ENCODE measurements at regions not wholly inside any gene's neighbourhood (a gene's known extent, or its start where the extent isn't known, plus 50 kb on each side); places are given as distances from the start of the nearest gene placed in this dataset.
A peak's percentile ranks its signal among the peaks of the same experiment; 100 is the strongest.

GRCh38 chr17:33674685-33675084 lies 381.6 kb upstream of the ASIC2 start:
- Histone ChIP-seq H3K4me2 (replicated peaks; ENCODE audit: extremely low read depth, low read length, poor library complexity, severe bottlenecking) (no peak overlapping the region), H2AFZ (ENCODE audit: insufficient read depth, low read depth, low read length, poor library complexity, severe bottlenecking) (no peak overlapping the region), H4K20me1 (ENCODE audit: insufficient read depth, low read length) (no peaks in the 10 kb centered on the region), H3K27ac (ENCODE audit: low read depth in 1 of 2, low read length in 2 of 2) (no peak overlapping the region), H3K79me2 (ENCODE audit: insufficient read depth, low read length) (no peaks in the 10 kb centered on the region), H3K4me3 (replicated peaks in 1 of 3; ENCODE audit: low read depth in 2 of 3, low read length in 3 of 3) (no peak overlapping the region), H3K4me1 (ENCODE audit: control insufficient read depth in 1 of 2, insufficient read depth in 2 of 2, low read length in 2 of 2) (no peaks in the 10 kb centered on the region), H3K36me3 (replicated peaks in 1 of 2; ENCODE audit: control insufficient read depth in 1 of 2, insufficient read depth in 2 of 2, low read length in 2 of 2) (no peaks in the 10 kb centered on the region), H3K9me3 (replicated peaks in 1 of 2; ENCODE audit: control insufficient read depth in 1 of 2, insufficient read depth in 1 of 2, low read length in 2 of 2) (no peaks in the 10 kb centered on the region), H3K27me3 (ENCODE audit: control insufficient read depth in 2 of 2, insufficient read depth in 2 of 2, low read length in 2 of 2) (no peaks in the 10 kb centered on the region), H3K9ac (ENCODE audit: insufficient read depth, low read length, poor library complexity, severe bottlenecking) (no peak overlapping the region)
- intact Hi-C loops (cut with micrococcal nuclease): no loop called here
- 22% methylated on average over 4 of the region's 8 CpGs for WGBS (ENCODE audit: insufficient coverage)
- TF ChIP-seq, protein P1, sequence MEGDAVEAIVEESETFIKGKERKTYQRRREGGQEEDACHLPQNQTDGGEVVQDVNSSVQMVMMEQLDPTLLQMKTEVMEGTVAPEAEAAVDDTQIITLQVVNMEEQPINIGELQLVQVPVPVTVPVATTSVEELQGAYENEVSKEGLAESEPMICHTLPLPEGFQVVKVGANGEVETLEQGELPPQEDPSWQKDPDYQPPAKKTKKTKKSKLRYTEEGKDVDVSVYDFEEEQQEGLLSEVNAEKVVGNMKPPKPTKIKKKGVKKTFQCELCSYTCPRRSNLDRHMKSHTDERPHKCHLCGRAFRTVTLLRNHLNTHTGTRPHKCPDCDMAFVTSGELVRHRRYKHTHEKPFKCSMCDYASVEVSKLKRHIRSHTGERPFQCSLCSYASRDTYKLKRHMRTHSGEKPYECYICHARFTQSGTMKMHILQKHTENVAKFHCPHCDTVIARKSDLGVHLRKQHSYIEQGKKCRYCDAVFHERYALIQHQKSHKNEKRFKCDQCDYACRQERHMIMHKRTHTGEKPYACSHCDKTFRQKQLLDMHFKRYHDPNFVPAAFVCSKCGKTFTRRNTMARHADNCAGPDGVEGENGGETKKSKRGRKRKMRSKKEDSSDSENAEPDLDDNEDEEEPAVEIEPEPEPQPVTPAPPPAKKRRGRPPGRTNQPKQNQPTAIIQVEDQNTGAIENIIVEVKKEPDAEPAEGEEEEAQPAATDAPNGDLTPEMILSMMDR (IDR thresholded peaks at IDR 0.05): peak; percentile 69
- peaks cover 3 to 10% (median 9%) of the 10 kb centered on the region in 3 donors for H3K27me3 Mint-ChIP-seq (ENCODE audit: low read depth in 3 of 3)
- H3K4me1 Mint-ChIP-seq: no peaks in the 10 kb centered on the region
- no peak overlapping the region for H3K27ac Mint-ChIP-seq
- no peaks in the 10 kb centered on the region for H3K9me3 Mint-ChIP-seq
- DNase-seq: peak; percentile 18 to 47 (median 18)
- H3K36me3 Mint-ChIP-seq: no peaks in the 10 kb centered on the region
- no peak overlapping the region for H3K4me3 Mint-ChIP-seq

DNA sequence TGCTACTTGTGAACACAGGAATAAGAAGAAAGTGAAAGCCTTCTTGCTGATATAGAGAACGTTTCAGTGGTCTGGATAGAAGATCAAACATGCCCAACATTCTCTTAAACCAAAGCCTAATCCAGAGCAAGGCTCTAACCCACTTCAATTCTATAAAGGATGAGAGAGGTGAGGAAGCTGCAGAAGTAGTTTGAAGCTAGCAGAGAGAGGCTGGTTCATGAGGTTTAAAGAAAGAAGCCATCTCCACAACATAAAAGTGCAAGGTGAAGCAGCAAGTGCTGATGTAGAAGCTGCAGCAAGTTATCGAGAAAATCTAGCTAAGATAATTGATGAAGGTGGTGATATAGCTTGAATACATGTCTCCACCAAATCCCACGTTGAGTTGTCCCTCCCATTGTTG lies 383.3 kb upstream of the ASIC2 start:
- Mint-ChIP-seq H3K27ac (no peak overlapping the region), H3K27me3 (ENCODE audit: low read depth in 3 of 3) (peaks cover 3 to 8% (median 7%) of the 10 kb centered on the region in 3 donors), H3K9me3 (no peaks in the 10 kb centered on the region), H3K4me1 (no peaks in the 10 kb centered on the region), H3K4me3 (no peak overlapping the region), H3K36me3 (no peaks in the 10 kb centered on the region)
- no peak for DNase-seq
- no peak overlapping the region for H2AFZ ChIP-seq (ENCODE audit: insufficient read depth, low read depth, low read length, poor library complexity, severe bottlenecking)
- H3K36me3 ChIP-seq (replicated peaks in 1 of 2; ENCODE audit: control insufficient read depth in 1 of 2, insufficient read depth in 2 of 2, low read length in 2 of 2): no peaks in the 10 kb centered on the region
- H3K27me3 ChIP-seq (ENCODE audit: control insufficient read depth in 2 of 2, insufficient read depth in 2 of 2, low read length in 2 of 2): no peaks in the 10 kb centered on the region
- no peak overlapping the region for H3K4me2 ChIP-seq (replicated peaks; ENCODE audit: extremely low read depth, low read length, poor library complexity, severe bottlenecking)
- no peaks in the 10 kb centered on the region for H3K4me1 ChIP-seq (ENCODE audit: control insufficient read depth in 1 of 2, insufficient read depth in 2 of 2, low read length in 2 of 2)
- H3K9ac ChIP-seq (ENCODE audit: insufficient read depth, low read length, poor library complexity, severe bottlenecking): no peak overlapping the region
- no peaks in the 10 kb centered on the region for H4K20me1 ChIP-seq (ENCODE audit: insufficient read depth, low read length)
- no peaks in the 10 kb centered on the region for H3K9me3 ChIP-seq (replicated peaks in 1 of 2; ENCODE audit: control insufficient read depth in 1 of 2, insufficient read depth in 1 of 2, low read length in 2 of 2)
- WGBS (ENCODE audit: insufficient coverage): 63% methylated on average over 1 of the region's 3 CpGs
- TF ChIP-seq, protein P1 (IDR thresholded peaks at IDR 0.05): no peak
- intact Hi-C loops (cut with micrococcal nuclease): no loop called here
- H3K27ac ChIP-seq (ENCODE audit: low read depth in 1 of 2, low read length in 2 of 2): no peak overlapping the region
- no peaks in the 10 kb centered on the region for H3K79me2 ChIP-seq (ENCODE audit: insufficient read depth, low read length)
- no peak overlapping the region for H3K4me3 ChIP-seq (replicated peaks in 1 of 3; ENCODE audit: low read depth in 2 of 3, low read length in 3 of 3)

Data from CD14-positive monocyte (primary cell).